ENCODE measurements at regions not wholly inside any gene's neighbourhood (a gene's known extent, or its start where the extent isn't known, plus 50 kb on each side); places are given as distances from the start of the nearest gene placed in this dataset.

GRCh38 chr16:59305850-59306249, 571.7 kb upstream of the GOT2 start:
- Histone ChIP-seq H3K4me3 (ENCODE audit: low read length) (no peak overlapping the region), H3K27me3 (ENCODE audit: insufficient read depth, low read depth, low read length) (no peaks in the 10 kb centered on the region), H3K27ac (ENCODE audit: low read length) (no peak overlapping the region), H3K36me3 (ENCODE audit: insufficient read depth, low read length) (no peaks in the 10 kb centered on the region), H3K4me2 (ENCODE audit: low read length) (no peak overlapping the region), H2AFZ (ENCODE audit: low read depth, low read length) (no peak overlapping the region), H3F3A (ENCODE audit: insufficient read depth, low read length, poor library complexity, severe bottlenecking) (no peaks in the 10 kb centered on the region), H3K79me2 (replicated peaks; ENCODE audit: insufficient read depth, low read length) (no peaks in the 10 kb centered on the region), H3K9me2 (ENCODE audit: insufficient read depth, low read length) (no peaks in the 10 kb centered on the region), H3K9me3 (ENCODE audit: low read length) (no peaks in the 10 kb centered on the region), H3K9ac (ENCODE audit: low read length) (no peak overlapping the region), H4K20me1 (ENCODE audit: insufficient read depth) (no peaks in the 10 kb centered on the region)
- TF ChIP-seq MXI1 (conservative IDR thresholded peaks at IDR 0.05; ENCODE audit: poor library complexity, severe bottlenecking) (no peak), CTCF (IDR thresholded peaks at IDR 0.05; ENCODE audit: poor library complexity, severe bottlenecking) (no peak), SMC3 (conservative IDR thresholded peaks at IDR 0.05; ENCODE audit: poor library complexity) (no peak), REST (IDR thresholded peaks at IDR 0.05; ENCODE audit: borderline replicate concordance) (no peak), RAD21 (conservative IDR thresholded peaks at IDR 0.05) (no peak), TAF1 (IDR thresholded peaks at IDR 0.05; ENCODE audit: low read depth) (no peak), EP300 (conservative IDR thresholded peaks at IDR 0.05; ENCODE audit: poor library complexity, severe bottlenecking) (no peak)

- Histone ChIP-seq H3K79me2 (replicated peaks; ENCODE audit: insufficient read depth, low read length) (no peaks in the 10 kb centered on the region), H3K27me3 (ENCODE audit: insufficient read depth, low read depth, low read length) (no peaks in the 10 kb centered on the region), H4K20me1 (ENCODE audit: insufficient read depth) (no peaks in the 10 kb centered on the region), H3K27ac (ENCODE audit: low read length) (no peak overlapping the region), H2AFZ (ENCODE audit: low read depth, low read length) (no peak overlapping the region), H3F3A (ENCODE audit: insufficient read depth, low read length, poor library complexity, severe bottlenecking) (peaks cover 5% of the 10 kb centered on the region), H3K4me3 (ENCODE audit: low read length) (no peak overlapping the region), H3K9me3 (ENCODE audit: low read length) (no peaks in the 10 kb centered on the region), H3K4me2 (ENCODE audit: low read length) (no peak overlapping the region), H3K9me2 (ENCODE audit: insufficient read depth, low read length) (no peaks in the 10 kb centered on the region), H3K9ac (ENCODE audit: low read length) (no peak overlapping the region), H3K36me3 (ENCODE audit: insufficient read depth, low read length) (no peaks in the 10 kb centered on the region)
- TF ChIP-seq POLR2AphosphoS5 (IDR thresholded peaks at IDR 0.05) = no peak
- TF ChIP-seq RAD21 (conservative IDR thresholded peaks at IDR 0.05) = no peak
- TF ChIP-seq REST (IDR thresholded peaks at IDR 0.05; ENCODE audit: borderline replicate concordance) = no peak
- no peak for TF ChIP-seq TAF1 (IDR thresholded peaks at IDR 0.05; ENCODE audit: low read depth)
- TF ChIP-seq CTCF (IDR thresholded peaks at IDR 0.05; ENCODE audit: poor library complexity, severe bottlenecking) = no peak
- TF ChIP-seq MXI1 (conservative IDR thresholded peaks at IDR 0.05; ENCODE audit: poor library complexity, severe bottlenecking) = no peak
- TF ChIP-seq EZH2 (IDR thresholded peaks at IDR 0.05; ENCODE audit: borderline replicate concordance, insufficient read depth, low read length, poor library complexity, severe bottlenecking) = no peak
- no peak for TF ChIP-seq EP300 (conservative IDR thresholded peaks at IDR 0.05; ENCODE audit: poor library complexity, severe bottlenecking)
- TF ChIP-seq SMC3 (conservative IDR thresholded peaks at IDR 0.05; ENCODE audit: poor library complexity) = no peak
Observed at GRCh38 chr16:59296888-59297287, 562.8 kb upstream of the GOT2 start.

Measured in neural cell (in vitro differentiated cells).